HepG2 (cell line): ENCODE measurements at regions not wholly inside any gene's neighbourhood (a gene's known extent, or its start where the extent isn't known, plus 50 kb on each side); places are given as distances from the start of the nearest gene placed in this dataset.

Experiments used
- BRCA1 ChIP-seq: sonication (generic); formaldehyde crosslinking; IDR thresholded peaks from 2 replicates; pipeline ENCODE4 v1.4.0; 2020; ENCODE audit warnings: missing genetic modification reagents
- FOXM1 ChIP-seq: sonication (generic); formaldehyde crosslinking; IDR thresholded peaks from 2 replicates; pipeline ENCODE4 v1.5.0; 2020; ENCODE audit warnings: missing genetic modification reagents
- MXD4 ChIP-seq: IDR thresholded peaks from 2 replicates; pipeline ENCODE4 v1.6.1; 2016; ENCODE audit warnings: mild to moderate bottlenecking, missing biosample characterization, missing genetic modification reagents
- PAF1 ChIP-seq: IDR thresholded peaks from 2 replicates; pipeline ENCODE4 v1.6.1; 2016; ENCODE audit warnings: missing genetic modification reagents, missing compliant biosample characterization
- PHF8 ChIP-seq: sonication (generic); formaldehyde crosslinking; IDR thresholded peaks from 2 replicates; pipeline ENCODE4 v1.5.0; 2020; ENCODE audit warnings: missing genetic modification reagents
- RAD21 ChIP-seq: fragments of 450-650 bp; formaldehyde crosslinking; IDR thresholded peaks from 2 replicates; pipeline ENCODE4 v1.5.0; 2020; ENCODE audit warnings: mild to moderate bottlenecking
- RFX5 ChIP-seq: IDR thresholded peaks from 2 replicates; pipeline ENCODE4 v1.6.1; 2011; ENCODE audit warnings: low read depth, low read length, improper control_type of control experiment
- ZNF12 ChIP-seq: sonication (generic); formaldehyde crosslinking; IDR thresholded peaks from 2 replicates; pipeline ENCODE4 v1.5.0; 2020; ENCODE audit warnings: missing genetic modification reagents
- TF ChIP-seq, protein P1 (sequence below): IDR thresholded peaks from 2 replicates; pipeline ENCODE4 v1.6.1; 2012; ENCODE audit warnings: inconsistent platforms
- TF ChIP-seq, protein P2 (sequence below): sonication (generic); formaldehyde crosslinking; IDR thresholded peaks from 2 replicates; pipeline ENCODE4 v1.9.0; 2022; ENCODE audit warnings: low read depth, missing genetic modification reagents
- TF ChIP-seq, protein P3 (sequence below): sonication (generic); formaldehyde crosslinking; IDR thresholded peaks from 2 replicates; pipeline ENCODE4 v1.4.0; 2020; ENCODE audit warnings: missing genetic modification reagents; ENCODE audit errors: not compliant biosample characterization
- TF ChIP-seq, protein P4 (sequence below): sonication (generic); formaldehyde crosslinking; IDR thresholded peaks from 2 replicates; pipeline ENCODE4 v1.5.0; 2020; ENCODE audit warnings: mild to moderate bottlenecking, missing genetic modification reagents, moderate library complexity

DNA sequence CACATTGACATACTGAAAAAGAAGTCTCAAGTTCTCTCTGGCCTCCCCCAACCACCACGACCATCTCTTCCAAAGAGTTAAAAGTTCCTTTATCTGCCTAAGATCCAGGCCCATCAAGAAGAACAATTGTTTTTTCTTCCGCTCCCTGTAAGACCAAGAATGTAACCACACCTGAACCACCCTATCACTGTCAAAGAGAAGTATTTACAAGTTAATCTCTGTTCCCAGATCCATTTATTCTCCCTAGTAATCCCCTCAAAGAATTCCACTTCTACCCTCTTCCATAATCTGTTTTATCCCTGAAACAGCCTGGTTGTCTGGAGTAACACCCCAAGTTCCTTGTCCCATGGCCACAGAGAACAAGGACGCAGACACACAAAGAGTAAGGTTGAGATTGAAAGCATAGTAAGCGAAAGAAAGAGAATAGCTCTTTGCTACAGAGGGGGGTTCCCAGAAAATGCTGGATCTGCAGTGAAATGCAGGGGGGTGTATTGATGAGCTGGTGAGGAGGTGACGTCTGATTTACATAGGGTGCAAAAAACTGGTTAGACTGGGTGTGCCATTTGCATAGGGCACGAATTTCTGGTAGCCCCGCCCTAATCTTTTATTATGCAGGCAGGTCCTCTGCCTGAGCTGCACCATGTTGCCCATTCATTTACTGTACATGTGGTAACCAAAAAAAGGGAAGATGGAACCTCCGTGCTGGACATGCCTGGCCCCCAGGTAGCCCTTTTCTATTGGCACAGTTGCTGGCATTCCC lies 122.0 kb downstream of the SKIDA1 start:
- no peak for TF ChIP-seq ZNF12 (CRISPR knock-in tag)
- TF ChIP-seq BRCA1 (CRISPR knock-in tag): no peak
- no peak for TF ChIP-seq MXD4
- TF ChIP-seq, protein P1, sequence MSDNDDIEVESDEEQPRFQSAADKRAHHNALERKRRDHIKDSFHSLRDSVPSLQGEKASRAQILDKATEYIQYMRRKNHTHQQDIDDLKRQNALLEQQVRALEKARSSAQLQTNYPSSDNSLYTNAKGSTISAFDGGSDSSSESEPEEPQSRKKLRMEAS: no peak
- no peak for TF ChIP-seq PAF1
- TF ChIP-seq RAD21 (CRISPR knock-in tag): no peak
- TF ChIP-seq PHF8 (CRISPR knock-in tag): no peak
- TF ChIP-seq FOXM1: no peak
- TF ChIP-seq, protein P2, sequence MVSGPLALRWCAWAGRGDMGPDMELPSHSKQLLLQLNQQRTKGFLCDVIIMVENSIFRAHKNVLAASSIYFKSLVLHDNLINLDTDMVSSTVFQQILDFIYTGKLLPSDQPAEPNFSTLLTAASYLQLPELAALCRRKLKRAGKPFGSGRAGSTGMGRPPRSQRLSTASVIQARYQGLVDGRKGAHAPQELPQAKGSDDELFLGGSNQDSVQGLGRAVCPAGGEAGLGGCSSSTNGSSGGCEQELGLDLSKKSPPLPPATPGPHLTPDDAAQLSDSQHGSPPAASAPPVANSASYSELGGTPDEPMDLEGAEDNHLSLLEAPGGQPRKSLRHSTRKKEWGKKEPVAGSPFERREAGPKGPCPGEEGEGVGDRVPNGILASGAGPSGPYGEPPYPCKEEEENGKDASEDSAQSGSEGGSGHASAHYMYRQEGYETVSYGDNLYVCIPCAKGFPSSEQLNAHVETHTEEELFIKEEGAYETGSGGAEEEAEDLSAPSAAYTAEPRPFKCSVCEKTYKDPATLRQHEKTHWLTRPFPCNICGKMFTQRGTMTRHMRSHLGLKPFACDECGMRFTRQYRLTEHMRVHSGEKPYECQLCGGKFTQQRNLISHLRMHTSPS (CRISPR knock-in tag): no peak
- TF ChIP-seq, protein P3, sequence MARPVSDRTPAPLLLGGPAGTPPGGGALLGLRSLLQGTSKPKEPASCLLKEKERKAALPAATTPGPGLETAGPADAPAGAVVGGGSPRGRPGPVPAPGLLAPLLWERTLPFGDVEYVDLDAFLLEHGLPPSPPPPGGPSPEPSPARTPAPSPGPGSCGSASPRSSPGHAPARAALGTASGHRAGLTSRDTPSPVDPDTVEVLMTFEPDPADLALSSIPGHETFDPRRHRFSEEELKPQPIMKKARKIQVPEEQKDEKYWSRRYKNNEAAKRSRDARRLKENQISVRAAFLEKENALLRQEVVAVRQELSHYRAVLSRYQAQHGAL (CRISPR knock-in tag): no peak
- TF ChIP-seq, protein P4, sequence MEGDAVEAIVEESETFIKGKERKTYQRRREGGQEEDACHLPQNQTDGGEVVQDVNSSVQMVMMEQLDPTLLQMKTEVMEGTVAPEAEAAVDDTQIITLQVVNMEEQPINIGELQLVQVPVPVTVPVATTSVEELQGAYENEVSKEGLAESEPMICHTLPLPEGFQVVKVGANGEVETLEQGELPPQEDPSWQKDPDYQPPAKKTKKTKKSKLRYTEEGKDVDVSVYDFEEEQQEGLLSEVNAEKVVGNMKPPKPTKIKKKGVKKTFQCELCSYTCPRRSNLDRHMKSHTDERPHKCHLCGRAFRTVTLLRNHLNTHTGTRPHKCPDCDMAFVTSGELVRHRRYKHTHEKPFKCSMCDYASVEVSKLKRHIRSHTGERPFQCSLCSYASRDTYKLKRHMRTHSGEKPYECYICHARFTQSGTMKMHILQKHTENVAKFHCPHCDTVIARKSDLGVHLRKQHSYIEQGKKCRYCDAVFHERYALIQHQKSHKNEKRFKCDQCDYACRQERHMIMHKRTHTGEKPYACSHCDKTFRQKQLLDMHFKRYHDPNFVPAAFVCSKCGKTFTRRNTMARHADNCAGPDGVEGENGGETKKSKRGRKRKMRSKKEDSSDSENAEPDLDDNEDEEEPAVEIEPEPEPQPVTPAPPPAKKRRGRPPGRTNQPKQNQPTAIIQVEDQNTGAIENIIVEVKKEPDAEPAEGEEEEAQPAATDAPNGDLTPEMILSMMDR (CRISPR knock-in tag): no peak
- no peak for TF ChIP-seq RFX5
